Stimulated activated CD8-positive, alpha-beta memory T cell treated with anti-CD3 and anti-CD28 coated beads, Interleukin-4, amount 100 ng/mL, for 4 hours (primary cell): ENCODE measurements at regions not wholly inside any gene's neighbourhood (a gene's known extent, or its start where the extent isn't known, plus 50 kb on each side); places are given as distances from the start of the nearest gene placed in this dataset.

Source experiments
- DNase-seq, 2 donors: peaks; one replicate each; pipeline ENCODE4 v3.0.0-alpha.2; 2020; ENCODE audit warnings: low read depth in 2 of 2, low spot score in 1 of 2

- no peak for DNase-seq
Observed at GRCh38 chr16:51924744-51925143, 622.2 kb downstream of the TOX3 start.

GRCh38 chr16:51922476-51922875 lies 624.5 kb downstream of the TOX3 start:
- no peak for DNase-seq

GRCh38 chr16:51919736-51920135 lies 627.2 kb downstream of the TOX3 start:
- DNase-seq, result no peak

GRCh38 chr16:51916814-51917213 lies 630.1 kb downstream of the TOX3 start:
- no peak for DNase-seq

GRCh38 chr16:51916231-51916630 lies 630.7 kb downstream of the TOX3 start:
- no peak for DNase-seq

GRCh38 chr16:51907680-51908079 lies 639.3 kb downstream of the TOX3 start:
- DNase-seq, result no peak

GRCh38 chr16:51900221-51900780 lies 646.6 kb downstream of the TOX3 start:
- no peak for DNase-seq

GRCh38 chr16:51898872-51899271 lies 648.1 kb downstream of the TOX3 start:
- no peak for DNase-seq

GRCh38 chr16:51896013-51896412 lies 650.9 kb downstream of the TOX3 start:
- no peak for DNase-seq

GRCh38 chr16:51892293-51893007 lies 654.5 kb downstream of the TOX3 start:
- DNase-seq, result no peak

GRCh38 chr16:51888534-51888933 lies 658.4 kb downstream of the TOX3 start:
- DNase-seq, result no peak

GRCh38 chr16:51888016-51888415 lies 658.9 kb downstream of the TOX3 start:
- DNase-seq, result no peak

GRCh38 chr16:51886456-51886855 lies 660.5 kb downstream of the TOX3 start:
- no peak for DNase-seq

- DNase-seq, result no peak
Observed at GRCh38 chr16:51884773-51885172, 662.2 kb downstream of the TOX3 start.

- DNase-seq, result no peak
Observed at GRCh38 chr16:51881731-51882130, 665.2 kb downstream of the TOX3 start.

- no peak for DNase-seq
Observed at GRCh38 chr16:51880776-51881175, 666.2 kb downstream of the TOX3 start.

GRCh38 chr16:51877686-51878085 lies 669.3 kb downstream of the TOX3 start:
- DNase-seq, result no peak

GRCh38 chr16:51876934-51877333 lies 670.0 kb downstream of the TOX3 start:
- DNase-seq, result no peak

GRCh38 chr16:51876601-51876875 lies 670.4 kb downstream of the TOX3 start:
- no peak for DNase-seq

- no peak for DNase-seq
Observed at GRCh38 chr16:51875834-51876600, 670.9 kb downstream of the TOX3 start.

- DNase-seq, result no peak
Observed at GRCh38 chr16:51872524-51872923, 674.4 kb downstream of the TOX3 start.

GRCh38 chr16:51870296-51870854 lies 676.6 kb downstream of the TOX3 start:
- no peak for DNase-seq
